HL-60 (cell line): ENCODE measurements at regions not wholly inside any gene's neighbourhood (a gene's known extent, or its start where the extent isn't known, plus 50 kb on each side); places are given as distances from the start of the nearest gene placed in this dataset.
"Not testable (repeated sequence)": the region's sequence is repeated elsewhere in the genome, so short reads cannot be mapped to it uniquely, and the experiment has no call there.

ENCODE experiments used
- DNase-seq, 2 experiments: peaks; one replicate each; pipeline ENCODE4 v3.0.0-alpha.2; 2010 to 2020; ENCODE audit warnings: low read depth in 1 of 2, low spot score in 1 of 2
- H3K27ac ChIP-seq: fragments of 250-450 bp; sonication (Bioruptor Pico); replicated peaks from 2 replicates; pipeline ENCODE4 v1.5.1; 2020; ENCODE audit warnings: mild to moderate bottlenecking, moderate library complexity
- H3K27me3 ChIP-seq: fragments of 250-450 bp; sonication (Bioruptor Pico); 2 replicates; pipeline ENCODE4 v1.5.1; 2021; ENCODE audit warnings: mild to moderate bottlenecking, moderate library complexity; ENCODE audit not compliant: insufficient read depth, poor library complexity, severe bottlenecking
- H3K4me3 ChIP-seq: replicated peaks from 2 replicates; pipeline ENCODE4 v1.5.1; 2011; ENCODE audit warnings: mild to moderate bottlenecking, control low read depth, low read length; ENCODE audit not compliant: insufficient read depth
- CTCF ChIP-seq: IDR thresholded peaks from one replicate; pipeline ENCODE4 v1.5.1; 2011; ENCODE audit warnings: low read length, control low read depth, inconsistent platforms; ENCODE audit not compliant: insufficient read depth
- GABPA ChIP-seq: IDR thresholded peaks from 2 replicates; pipeline ENCODE4 v1.6.1; 2012; ENCODE audit warnings: low read depth
- POLR2AphosphoS5 ChIP-seq: IDR thresholded peaks from 2 replicates; pipeline ENCODE4 v1.6.1; 2012; ENCODE audit warnings: low read depth
- SPI1 ChIP-seq: IDR thresholded peaks from 2 replicates; pipeline ENCODE4 v1.6.1; 2012; ENCODE audit warnings: low read depth, mild to moderate bottlenecking, borderline replicate concordance
- TF ChIP-seq, protein P1 (sequence below): IDR thresholded peaks from 2 replicates; pipeline ENCODE4 v1.6.1; 2012; ENCODE audit warnings: low read depth; ENCODE audit not compliant: insufficient replicate concordance

GRCh38 chr18:76708071-76708721 lies 114.2 kb upstream of the ZNF236 start:
- DNase-seq: no peak
- Histone ChIP-seq H3K27ac (no peak overlapping the region), H3K27me3 (no peaks in the 10 kb centered on the region), H3K4me3 (no peak overlapping the region)
- no peak for TF ChIP-seq GABPA

DNA sequence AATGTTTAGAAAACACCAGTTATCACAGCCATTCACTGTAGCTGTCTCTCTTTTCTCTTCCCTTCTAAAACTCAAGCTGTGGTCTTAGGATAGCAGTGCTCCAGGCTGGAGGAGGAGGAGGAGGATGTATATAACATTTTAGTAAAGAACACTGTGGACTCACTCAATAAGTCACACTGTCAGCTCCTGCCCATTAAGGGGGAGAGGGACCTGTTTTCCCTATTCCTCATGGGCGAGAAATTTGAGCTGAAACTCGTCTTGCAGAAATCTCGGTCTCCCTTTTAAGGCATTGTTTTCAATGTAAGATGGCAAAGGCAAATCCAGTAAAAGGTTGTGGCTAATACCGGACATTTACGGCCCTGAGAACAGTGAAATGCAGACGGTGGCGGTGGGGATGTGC lies 114.8 kb upstream of the ZNF236 start:
- H3K27me3 ChIP-seq: no peaks in the 10 kb centered on the region
- no peak for DNase-seq
- no peak overlapping the region for H3K4me3 ChIP-seq
- no peak overlapping the region for H3K27ac ChIP-seq
- TF ChIP-seq CTCF (no peak), GABPA (no peak), POLR2AphosphoS5 (no peak), SPI1 (no peak)
- TF ChIP-seq, protein P1, sequence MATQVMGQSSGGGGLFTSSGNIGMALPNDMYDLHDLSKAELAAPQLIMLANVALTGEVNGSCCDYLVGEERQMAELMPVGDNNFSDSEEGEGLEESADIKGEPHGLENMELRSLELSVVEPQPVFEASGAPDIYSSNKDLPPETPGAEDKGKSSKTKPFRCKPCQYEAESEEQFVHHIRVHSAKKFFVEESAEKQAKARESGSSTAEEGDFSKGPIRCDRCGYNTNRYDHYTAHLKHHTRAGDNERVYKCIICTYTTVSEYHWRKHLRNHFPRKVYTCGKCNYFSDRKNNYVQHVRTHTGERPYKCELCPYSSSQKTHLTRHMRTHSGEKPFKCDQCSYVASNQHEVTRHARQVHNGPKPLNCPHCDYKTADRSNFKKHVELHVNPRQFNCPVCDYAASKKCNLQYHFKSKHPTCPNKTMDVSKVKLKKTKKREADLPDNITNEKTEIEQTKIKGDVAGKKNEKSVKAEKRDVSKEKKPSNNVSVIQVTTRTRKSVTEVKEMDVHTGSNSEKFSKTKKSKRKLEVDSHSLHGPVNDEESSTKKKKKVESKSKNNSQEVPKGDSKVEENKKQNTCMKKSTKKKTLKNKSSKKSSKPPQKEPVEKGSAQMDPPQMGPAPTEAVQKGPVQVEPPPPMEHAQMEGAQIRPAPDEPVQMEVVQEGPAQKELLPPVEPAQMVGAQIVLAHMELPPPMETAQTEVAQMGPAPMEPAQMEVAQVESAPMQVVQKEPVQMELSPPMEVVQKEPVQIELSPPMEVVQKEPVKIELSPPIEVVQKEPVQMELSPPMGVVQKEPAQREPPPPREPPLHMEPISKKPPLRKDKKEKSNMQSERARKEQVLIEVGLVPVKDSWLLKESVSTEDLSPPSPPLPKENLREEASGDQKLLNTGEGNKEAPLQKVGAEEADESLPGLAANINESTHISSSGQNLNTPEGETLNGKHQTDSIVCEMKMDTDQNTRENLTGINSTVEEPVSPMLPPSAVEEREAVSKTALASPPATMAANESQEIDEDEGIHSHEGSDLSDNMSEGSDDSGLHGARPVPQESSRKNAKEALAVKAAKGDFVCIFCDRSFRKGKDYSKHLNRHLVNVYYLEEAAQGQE: no peak

DNA sequence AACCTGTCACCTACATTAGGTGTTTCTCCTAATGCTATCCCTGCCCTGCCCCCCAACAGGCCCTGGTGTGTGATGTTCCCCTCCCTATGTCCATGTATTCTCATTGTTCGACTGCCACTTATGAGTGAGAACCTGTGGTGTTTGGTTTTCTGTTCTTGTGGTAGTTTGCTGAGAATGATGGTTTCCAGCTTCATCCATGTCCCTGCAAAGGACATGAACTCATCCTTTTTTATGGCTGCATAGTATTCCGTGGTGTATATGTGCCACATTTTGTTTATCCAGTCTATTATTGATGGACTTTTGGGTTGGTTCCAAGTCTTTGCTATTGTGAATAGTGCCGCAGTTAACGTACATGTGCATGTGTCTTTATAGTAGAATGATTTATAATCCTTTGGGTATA lies 117.8 kb upstream of the ZNF236 start:
- not testable (repeated sequence) for H3K4me3 ChIP-seq, H3K27ac ChIP-seq, H3K27me3 ChIP-seq, DNase-seq

DNA sequence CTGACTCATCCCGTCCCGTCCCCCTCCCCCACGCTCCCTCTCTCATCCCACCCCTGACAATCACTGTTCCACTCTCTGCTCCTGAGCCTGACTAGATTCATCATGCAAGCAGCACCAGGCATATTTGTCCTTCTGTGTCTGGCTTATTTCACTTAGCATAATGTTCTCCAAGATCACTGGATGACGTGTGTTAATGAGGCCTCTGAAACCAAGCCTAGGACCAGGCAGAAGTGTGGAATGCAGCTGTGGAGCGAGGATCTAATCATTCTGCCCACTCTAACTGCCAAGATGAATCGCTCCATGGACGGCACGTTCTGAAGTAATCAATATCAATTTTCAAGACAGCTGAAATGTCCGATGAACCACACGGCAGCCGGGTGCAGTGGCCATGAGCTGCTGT lies 122.4 kb upstream of the ZNF236 start:
- Histone ChIP-seq H3K4me3 (no peak overlapping the region), H3K27me3 (peaks cover 3% of the 10 kb centered on the region), H3K27ac (no peak overlapping the region)
- TF ChIP-seq GABPA (no peak), POLR2AphosphoS5 (no peak), CTCF (no peak), SPI1 (no peak)
- TF ChIP-seq, protein P1: no peak
- no peak for DNase-seq

- Histone ChIP-seq H3K4me3 (no peak overlapping the region), H3K27ac (no peak overlapping the region), H3K27me3 (peaks cover 7% of the 10 kb centered on the region)
- TF ChIP-seq GABPA (no peak), POLR2AphosphoS5 (no peak), CTCF (no peak), SPI1 (no peak)
- TF ChIP-seq, protein P1: no peak
- DNase-seq: no peak
Observed at GRCh38 chr18:76697441-76697901, 124.9 kb upstream of the ZNF236 start.
